Gastrocnemius medialis (tissue), 4 donors: ENCODE measurements at regions not wholly inside any gene's neighbourhood (a gene's known extent, or its start where the extent isn't known, plus 50 kb on each side); places are given as distances from the start of the nearest gene placed in this dataset.

Source experiments
- CTCF ChIP-seq, 5 experiments: fragments of 450-650 bp in 3 of 5; fragments of 200-600 bp in 2 of 5; sonication (generic) in 2 of 5; IDR thresholded peaks in 4 of 5; conservative IDR thresholded peaks in 1 of 5; 1 replicate in 4 of 5; 2 replicates in 1 of 5; pipeline ENCODE4 v1.5.1; 2016 to 2019; ENCODE audit warnings: antibody characterized with exemption in 5 of 5, mild to moderate bottlenecking in 3 of 5, moderate library complexity in 3 of 5
- POLR2A ChIP-seq, 2 donors: fragments of 450-650 bp; IDR thresholded peaks; one replicate each; pipeline ENCODE4 v1.6.1; 2017; ENCODE audit warnings: antibody characterized with exemption in 2 of 2, mild to moderate bottlenecking in 2 of 2, moderate library complexity in 2 of 2

- TF ChIP-seq CTCF (IDR thresholded peaks at IDR 0.05 in 4 of 5, conservative IDR thresholded peaks at IDR 0.05 in 1 of 5) = no peak
- no peak for TF ChIP-seq POLR2A (IDR thresholded peaks at IDR 0.05)
These were observed 102.5 kb upstream of the ADAD1 start for GRCh38 chr4:122276359-122276758.
